AG08395 (cell line): ENCODE measurements at regions not wholly inside any gene's neighbourhood (a gene's known extent, or its start where the extent isn't known, plus 50 kb on each side); places are given as distances from the start of the nearest gene placed in this dataset.

Experiments
- DNase-seq: peaks from one replicate; pipeline ENCODE4 v3.0.0; 2012; ENCODE audit warnings: mixed read lengths, low spot score

DNA sequence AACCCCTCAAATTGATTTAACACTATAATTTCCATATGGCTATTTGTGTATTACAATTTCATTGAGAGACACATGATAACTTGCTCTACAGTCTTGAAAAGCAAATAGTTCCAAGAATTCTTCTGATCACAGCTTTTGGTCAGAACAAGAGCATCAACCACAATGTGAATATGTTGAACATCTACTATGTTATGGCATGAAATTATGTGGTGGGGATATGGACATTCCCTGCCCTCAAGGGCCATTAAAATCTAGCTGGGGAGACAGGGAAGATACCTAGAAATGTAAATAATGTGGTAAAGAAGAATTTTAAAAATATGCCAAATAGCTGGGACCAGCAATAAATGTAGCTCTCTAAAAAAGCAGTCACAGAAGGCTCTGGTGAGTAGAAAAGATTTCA lies 262.2 kb downstream of the FZD1 start:
- DNase-seq = no peak

DNA sequence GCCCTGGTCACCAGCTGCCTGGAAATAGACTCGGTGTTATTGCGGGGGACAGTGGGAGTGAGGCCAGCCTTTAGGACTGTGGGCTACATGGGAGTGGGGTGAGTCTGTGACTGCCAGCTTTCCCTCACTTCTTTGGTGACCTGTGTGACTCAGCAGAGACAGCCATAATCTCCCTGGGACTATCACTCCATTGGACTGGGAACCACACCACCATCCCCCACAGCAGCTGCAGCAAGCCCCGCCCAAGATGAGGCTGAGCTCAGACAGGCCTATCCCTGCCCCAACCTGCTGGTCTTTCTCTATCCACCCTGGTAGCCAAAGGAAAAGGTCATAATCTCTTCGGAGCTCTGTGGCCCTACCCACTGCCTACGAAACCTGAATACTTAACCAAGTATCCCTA lies 263.2 kb downstream of the FZD1 start:
- DNase-seq = no peak

DNA sequence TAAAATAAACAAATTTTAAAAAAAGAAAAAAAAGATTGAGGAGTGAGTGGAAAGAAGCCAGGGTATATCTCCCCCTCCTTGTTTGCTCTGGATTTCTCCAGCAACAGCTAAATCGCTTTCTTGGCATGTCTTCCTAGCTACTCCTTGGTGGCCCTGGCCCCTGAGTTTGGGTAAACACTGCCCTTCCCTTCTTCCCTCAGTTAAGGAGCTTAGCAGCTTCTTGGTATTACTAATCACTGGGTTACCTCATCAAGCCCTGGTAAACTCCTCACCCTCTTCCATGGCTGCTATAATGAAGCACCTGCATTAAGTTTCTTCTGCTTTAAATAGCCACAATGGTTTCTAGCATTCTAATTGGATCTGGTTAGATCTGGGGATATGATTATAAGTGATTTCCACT lies 269.8 kb downstream of the FZD1 start:
- DNase-seq = no peak

DNA sequence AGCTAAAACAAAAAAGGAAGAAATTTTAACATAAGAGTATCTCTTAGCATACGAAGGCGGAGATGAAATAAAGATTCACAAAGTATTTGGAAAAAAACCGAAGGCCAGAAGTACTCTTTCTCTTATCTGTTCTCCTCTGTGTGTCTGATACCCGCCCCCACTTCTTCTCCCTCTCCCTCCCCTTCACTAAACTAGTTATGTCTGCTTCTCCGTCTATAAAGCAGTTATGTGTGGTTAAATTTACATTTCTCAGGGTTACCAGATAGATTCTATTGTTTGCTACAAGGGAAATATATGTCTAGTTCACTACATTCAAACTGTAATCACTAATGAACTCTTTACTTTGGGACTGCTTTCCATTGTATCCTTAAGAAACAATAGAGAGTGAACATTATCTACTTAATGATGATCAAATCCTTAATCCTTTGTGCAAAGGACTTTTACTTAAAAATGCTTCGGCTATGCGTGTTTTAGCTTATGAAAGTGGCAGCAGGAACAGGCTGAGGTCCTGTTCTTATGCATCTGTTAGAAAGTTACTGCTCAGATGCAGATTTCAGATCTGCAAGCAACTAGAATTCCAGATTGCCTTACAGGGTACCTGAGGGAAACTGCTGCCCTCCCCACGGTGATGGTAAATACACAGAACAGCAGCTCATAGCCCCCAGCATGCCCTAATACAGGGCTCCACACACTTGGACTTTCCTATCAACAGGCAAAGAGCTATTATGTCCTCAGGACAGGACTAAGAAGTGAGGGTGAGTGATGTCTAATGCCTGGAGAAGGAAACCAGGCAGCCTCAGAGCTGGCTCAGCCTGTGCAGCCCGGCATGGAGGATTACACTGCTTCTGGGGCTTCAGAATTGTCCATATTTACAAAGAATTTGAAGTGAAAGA lies 273.3 kb downstream of the FZD1 start:
- no peak for DNase-seq

DNA sequence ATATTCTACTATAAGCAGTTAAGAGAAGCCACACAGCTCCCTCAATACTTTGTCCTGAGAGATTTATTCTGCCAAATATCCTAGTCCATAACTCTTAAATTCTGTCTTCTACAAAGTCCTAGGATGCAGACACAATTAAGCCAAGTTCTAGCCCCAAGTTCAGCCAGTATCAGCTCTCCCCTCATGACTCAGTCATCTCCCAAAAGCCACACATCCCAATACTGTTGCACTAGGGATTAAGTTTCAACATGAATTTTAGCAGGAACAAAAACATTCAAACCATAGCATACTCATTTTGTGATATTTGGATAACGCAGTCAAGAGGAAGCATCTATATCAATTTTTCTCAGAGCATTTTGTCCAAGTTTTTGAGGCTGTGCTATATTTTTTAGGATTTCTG lies 277.4 kb downstream of the FZD1 start:
- DNase-seq = no peak

DNA sequence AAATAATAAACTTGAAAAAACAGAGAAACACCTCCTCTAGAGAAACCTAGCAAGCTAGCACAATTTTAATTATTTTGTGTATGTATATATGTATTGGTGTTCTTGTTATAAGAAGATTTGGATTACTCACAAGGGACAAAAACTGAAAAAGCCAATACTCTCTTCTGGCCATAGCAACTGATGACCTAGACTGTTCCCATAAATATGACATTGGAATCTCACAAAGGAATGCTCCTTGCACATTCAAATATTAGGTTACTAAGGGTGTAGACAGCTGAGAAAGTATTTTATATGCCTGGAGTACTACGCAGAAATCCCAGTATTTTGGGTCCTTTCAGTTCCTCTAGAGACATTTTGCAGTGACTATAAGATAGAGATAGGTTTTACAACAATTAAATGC lies 279.4 kb downstream of the FZD1 start:
- no peak for DNase-seq

DNA sequence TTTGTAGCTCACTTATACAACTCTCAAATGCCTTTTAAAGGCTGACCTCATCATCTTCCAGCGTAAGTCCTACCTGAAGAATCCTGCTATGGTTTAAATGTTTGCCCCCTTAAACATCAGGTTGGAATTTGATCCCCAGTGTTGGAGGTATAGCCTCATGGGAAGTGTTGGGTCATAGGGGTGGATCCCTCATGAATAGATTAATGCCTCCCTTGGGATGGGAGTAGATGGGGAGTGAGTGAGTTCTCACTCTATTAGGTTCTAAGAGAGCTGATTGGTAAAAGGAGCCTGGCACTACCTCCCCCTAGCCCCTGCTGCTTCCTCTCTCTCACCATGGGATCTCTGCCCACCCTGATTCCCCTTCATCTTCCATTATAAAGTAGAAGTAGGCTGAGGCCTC lies 285.6 kb downstream of the FZD1 start:
- DNase-seq = no peak

DNA sequence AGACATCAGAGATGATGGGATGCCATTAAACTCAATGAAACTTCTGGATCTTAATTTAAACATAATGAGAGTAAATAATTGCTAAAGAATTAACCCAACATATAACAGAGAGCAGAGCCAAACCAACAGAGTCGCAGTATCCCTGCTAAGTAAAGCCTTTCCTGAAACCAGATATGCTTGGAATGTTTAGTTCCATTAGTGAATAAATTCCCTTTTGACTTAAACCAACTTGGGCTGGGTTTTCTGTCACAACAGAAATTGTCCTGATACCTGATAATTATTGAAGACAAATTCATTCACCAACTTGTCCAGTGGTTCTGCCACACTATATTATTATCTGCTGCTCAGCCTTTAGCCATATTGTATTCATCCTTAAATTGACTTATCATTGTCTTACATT lies 286.7 kb downstream of the FZD1 start:
- DNase-seq = no peak

DNA sequence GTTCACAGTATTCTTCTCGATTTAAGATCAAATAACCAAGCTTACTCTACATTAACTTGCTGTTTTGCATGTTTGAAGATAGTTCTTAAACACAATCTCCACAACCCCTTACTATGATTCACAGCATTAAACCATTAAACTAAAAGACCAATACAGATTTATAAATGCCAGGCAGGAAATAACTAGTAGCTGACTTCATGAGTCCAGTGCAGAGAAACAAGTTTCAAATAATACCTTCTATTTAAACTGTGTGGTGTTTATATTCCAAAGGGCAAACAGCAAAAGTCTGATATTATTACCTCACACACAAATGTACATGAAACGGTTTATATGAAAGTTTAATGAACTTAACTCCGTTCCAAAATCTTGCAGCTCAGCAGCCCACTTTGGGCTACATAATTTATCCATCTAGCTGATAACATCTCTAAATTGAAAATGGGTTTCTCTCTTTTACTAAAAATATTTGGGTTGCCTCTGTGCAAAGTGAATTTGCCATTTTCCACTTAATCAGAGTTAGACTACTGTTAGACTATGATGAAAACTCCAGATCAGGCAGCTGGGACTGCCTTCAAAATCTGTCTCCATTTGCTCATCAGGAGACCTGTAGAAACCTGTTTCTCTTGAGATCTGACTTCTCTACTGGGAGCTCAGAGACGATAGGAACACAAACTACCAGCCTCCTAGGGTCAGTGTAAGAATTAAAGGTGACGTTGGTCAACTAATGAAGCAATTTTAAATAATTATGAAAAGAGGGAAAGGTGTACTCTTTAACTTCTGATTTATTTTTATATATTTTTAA lies 287.3 kb downstream of the FZD1 start:
- DNase-seq = no peak

DNA sequence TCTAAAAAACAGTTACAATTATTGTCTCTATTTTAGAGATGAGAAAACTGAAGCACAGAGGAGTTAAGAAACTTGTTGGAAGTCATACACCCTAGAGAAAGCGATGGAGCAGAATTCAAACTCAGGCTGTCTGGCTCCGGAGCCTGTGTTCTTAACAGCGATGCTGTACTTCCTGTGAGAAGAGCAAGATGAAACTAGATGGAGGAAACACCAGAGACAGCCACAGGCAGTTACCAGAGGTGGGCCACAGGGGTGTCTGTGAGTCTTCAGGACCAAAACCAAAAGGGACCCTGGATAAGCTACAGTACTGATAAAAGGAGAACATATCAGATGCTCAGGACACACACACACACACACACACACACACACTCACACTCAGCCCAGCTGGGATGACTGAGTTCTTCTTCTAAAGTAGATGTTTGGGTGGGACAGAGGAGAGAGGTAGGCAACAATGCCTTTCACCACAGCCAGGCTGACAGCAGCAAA lies 289.2 kb downstream of the FZD1 start:
- DNase-seq = no peak

DNA sequence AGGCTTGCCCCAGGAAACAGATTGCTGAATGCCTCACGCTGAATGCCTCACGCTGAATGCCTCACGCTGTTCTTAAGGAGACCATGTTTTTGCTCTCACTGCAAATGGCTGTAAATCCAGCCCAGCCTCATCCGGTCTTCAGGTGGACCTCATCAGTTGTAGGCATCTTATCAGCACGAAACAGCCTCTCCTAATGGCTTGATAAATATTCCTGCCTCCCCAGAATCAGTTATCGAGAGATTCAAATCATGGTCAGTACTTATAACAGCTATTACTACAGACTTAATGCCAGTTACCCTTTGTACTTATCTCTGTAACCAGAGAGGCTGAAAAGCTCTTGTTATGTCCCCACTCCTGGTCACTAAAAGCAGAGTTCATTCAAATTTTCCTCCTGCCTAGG lies 290.6 kb downstream of the FZD1 start:
- no peak for DNase-seq

DNA sequence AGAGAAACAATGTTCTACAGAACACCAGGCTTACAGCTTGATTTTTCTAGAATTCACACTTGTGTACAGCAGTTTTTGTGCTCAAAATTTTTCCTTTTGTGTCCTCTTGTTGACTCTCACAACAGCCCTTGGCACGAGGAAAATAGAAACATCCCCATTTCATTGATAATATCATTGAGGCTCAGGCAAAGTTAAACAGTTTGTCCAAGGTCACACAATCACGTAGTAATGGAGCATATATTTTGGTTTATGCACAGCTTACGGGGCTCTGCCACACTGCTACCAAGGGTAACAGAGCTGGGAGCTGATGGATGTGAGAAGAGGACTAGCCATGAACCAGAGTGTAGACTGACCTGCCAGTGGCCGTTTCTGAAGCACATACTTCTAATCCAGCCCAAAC lies 292.0 kb downstream of the FZD1 start:
- DNase-seq = no peak

DNA sequence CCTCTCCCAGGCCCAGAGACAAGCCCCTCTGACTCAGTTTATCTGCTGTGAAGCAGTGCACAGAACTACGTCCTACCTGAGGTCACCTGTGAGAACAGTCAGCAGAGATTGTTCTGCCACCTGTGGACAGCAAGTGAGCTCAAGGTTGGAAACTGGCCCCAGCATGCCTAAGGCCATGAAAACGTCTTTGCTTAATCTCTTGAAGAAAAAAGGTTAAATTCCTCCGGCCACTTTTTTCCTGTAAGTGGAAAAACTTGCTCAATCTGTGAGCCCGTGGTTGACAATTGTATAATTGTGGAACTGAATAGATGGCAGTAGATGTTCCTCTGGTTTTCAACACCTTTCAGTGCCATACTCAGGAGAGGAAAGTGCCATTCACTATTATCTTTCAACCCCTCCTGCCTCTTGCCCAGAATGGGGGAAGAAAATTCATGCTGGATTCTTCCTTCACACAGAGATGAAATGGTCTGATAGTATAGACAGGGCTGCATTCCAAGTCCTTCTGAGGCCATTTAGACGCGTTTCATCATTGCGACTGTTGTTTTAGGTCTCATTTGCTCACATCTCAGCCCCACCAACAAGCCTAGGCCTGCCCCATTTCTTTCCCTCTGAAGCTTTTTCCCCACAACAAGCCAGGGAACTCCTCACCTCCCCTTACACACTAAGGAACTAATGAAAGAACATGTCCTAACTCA lies 292.9 kb downstream of the FZD1 start:
- no peak for DNase-seq

DNA sequence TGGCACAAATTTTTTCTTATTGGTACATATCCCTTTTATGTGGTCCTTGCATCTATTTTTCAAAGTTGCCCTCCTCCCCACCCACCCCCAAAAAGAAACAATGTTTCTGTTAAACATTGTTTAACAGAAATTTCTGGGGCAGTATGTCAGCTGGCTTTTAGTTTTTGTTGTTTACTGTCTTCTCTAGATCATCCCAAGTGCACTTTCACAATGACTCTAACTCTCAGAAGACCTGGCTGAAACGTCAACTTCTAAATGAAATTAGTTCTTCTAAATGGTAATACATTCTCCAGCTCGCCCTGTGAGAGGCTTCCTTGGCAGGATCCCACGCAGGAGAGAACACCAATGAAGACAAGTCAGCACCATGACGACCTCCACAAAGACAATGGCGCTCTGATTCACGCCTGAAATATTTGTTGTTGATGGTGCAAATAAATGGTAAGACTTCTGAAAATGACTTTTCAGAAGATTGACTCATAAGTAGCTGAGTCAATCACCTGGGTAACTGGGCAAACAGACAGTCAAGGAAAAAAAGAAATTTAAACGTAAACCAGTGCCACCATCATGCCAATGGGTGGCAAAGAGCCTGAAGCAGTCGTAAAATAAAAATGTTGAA lies 293.7 kb downstream of the FZD1 start:
- peak; percentile 40 for DNase-seq

DNA sequence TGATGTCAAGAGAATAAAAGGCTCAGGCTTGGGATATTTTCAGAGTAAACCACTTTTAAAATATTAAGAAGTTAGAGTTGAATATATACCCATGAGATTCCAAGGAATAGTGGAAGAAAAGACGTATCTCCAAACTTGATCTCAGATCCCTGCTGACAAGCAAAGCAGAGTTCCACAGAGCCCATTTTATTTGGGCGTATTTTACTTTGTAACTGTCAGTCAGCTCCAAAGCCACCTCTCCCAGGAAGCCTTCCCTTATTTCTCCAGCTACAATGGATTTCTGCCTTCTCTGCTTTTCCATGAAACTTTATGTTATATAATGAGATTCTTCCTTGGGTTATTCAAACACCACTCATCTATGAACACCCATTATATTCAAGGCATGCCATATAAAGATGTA lies 295.7 kb downstream of the FZD1 start:
- DNase-seq = no peak

DNA sequence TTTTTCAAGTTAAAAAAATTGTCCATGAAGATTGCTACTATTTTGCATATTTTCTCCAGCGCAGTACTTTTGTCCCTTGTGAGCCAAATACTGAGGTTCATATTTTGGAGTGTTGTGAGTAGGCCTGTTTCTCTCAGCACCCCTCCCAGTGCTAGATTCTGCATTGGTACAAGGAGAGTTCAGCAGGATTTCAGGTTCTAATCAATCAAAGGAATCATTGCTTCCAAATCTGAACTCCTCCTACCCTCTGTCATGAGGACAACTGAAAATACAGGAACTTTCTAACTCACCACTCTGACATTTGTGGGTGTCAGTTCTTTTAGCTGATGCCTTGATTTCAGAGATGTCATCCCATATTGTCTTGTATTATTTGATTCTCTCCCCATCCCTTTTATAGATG lies 299.9 kb downstream of the FZD1 start:
- DNase-seq = no peak

DNA sequence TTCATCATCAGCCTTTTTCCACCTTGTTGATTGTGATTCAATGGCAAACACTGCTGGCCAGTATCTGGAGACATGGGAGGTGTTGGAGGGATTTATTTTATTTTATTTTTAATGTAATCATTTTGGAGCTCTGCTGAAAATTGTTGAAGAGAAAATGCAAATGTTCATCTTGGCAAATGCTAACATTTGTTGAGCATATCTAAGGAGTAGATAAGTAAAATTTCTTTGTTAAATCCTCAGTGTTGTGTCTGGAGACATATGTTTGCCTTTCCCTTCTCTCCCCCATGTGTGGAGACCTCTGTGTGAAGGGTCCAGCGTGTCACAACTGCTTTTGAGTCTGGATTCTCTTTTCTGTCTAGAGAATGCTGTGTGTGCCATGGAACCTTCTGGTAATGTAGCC lies 300.3 kb downstream of the FZD1 start:
- DNase-seq = no peak

DNA sequence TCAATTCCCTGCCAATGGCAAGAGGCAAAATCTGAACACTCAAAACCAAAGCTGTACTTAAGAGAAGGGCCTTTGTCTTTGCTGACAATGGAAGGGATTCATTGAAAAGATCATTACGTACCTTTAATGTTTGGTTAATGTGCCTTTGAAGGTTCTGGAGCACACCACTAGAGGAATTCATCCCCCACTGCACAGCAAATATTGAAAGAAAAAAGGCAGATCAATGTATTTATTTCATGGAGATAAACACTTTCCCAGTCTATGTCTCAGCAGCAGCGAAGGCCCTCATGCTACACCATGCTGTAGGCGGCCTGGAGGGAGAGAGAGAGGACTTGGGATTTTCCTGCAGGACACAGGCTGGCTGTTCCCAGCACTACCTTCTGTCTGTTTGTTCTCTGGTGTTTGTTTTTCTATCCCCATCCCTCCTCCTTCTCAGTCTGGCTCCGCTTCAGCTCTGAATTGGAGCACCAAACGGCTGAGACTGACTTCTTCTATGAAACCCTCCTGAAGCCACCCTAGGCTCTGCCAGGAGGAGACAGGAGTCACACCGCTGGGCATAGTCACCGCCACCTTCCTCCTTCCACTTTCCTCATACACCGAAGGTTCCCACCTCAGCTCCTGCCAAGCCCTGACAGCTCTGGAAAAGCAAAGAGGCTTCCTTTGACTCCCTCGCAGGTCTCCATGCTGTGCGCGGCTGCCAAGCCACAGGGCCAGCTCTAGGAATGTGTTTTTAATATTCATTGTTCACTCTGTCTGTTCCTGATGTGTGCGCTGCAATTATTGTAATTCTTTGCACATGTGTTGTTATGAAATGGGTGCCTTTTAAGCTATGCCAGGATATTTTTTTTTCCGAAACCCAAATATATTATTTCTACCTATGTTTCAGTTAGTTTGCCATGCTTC lies 301.5 kb downstream of the FZD1 start:
- DNase-seq = peak; percentile 54

DNA sequence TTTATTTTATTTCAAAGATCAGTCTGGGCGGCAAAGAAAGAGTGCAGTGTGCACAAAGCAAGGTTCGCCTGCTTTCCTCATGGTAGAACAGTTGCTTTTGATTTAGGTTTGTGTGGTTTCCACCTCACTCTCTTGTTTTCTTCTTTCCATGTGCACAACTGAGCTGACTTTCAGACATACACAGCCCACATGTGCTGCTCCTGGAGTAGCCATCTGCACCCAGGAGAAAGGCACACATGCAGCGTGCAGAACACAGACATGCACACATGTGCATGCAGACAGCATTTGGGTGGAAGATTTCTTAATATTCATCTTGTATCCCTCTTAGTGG lies 302.1 kb downstream of the FZD1 start:
- DNase-seq = peak; percentile 30

DNA sequence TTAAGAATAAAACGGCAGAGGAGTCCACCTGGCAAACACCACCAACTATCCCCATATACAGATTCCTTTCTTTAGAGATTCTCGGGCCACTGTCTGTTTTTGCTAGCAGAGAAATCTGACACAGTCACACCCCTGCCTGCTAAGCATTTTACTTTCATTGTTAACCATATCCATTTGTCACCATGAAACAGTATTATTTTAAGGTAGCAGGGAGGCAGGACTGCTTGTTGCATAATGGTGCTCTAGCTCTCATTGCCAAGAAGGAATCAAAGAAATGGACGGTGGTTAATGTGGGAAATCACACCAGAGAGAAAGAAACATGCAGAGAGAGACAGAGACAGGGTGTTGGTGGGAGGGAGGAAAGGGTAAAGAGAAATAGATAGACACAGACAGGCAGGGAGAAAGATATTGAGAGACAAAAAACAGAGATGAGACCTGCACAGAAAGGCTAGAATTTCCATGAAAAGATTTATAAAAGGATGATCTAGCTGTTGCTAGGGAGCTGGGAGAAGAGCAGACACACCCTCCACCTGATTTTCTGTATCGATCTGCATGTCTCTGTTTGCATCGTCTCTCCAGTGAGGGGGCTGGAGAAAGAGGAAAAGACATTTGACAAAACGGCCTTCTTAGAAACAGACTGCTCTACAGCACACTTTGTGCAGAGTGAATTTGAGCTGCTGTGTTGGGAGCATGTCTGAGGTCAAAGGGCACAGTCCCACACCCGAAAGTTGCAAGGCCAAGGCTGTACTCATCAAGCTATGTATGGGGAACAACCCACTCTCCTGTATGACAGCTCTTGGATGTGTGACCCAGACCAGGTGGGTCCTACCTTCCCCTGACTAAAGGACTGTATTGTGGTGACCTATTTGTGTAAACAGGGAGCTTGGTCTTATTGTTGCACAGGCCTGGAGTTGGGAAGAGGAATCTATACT lies 303.1 kb downstream of the FZD1 start:
- no peak for DNase-seq
